ENCODE measurements at regions not wholly inside any gene's neighbourhood (a gene's known extent, or its start where the extent isn't known, plus 50 kb on each side); places are given as distances from the start of the nearest gene placed in this dataset.

DNA sequence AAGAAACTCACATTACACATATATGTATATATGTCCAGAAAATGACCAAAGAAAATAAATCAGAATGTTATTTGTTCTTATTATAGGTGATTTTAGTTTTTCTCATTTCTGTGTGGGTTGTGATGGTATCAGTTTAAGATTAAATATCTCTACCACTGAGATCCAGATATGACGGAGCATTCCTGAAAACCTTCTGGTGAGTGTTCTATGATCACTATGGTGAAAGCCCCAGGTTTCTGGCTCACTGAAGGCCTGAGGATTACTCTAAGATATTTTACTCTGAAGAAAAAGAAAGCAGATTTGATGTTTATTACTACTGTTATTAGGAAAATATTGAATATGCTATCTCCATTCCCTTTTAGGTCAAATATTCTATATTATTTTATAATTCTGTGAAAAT is 62.8 kb upstream of the L3MBTL3 start:
- TF ChIP-seq MYC (IDR thresholded peaks at IDR 0.05; ENCODE audit: low read depth, low read length) (no peak), POLR2A (IDR thresholded peaks at IDR 0.05; ENCODE audit: extremely low read depth, insufficient read length) (no peak)
- TF ChIP-seq, protein P1, sequence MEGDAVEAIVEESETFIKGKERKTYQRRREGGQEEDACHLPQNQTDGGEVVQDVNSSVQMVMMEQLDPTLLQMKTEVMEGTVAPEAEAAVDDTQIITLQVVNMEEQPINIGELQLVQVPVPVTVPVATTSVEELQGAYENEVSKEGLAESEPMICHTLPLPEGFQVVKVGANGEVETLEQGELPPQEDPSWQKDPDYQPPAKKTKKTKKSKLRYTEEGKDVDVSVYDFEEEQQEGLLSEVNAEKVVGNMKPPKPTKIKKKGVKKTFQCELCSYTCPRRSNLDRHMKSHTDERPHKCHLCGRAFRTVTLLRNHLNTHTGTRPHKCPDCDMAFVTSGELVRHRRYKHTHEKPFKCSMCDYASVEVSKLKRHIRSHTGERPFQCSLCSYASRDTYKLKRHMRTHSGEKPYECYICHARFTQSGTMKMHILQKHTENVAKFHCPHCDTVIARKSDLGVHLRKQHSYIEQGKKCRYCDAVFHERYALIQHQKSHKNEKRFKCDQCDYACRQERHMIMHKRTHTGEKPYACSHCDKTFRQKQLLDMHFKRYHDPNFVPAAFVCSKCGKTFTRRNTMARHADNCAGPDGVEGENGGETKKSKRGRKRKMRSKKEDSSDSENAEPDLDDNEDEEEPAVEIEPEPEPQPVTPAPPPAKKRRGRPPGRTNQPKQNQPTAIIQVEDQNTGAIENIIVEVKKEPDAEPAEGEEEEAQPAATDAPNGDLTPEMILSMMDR (IDR thresholded peaks at IDR 0.05; ENCODE audit: low read depth, low read length), result no peak
- TF ChIP-seq, protein P2, sequence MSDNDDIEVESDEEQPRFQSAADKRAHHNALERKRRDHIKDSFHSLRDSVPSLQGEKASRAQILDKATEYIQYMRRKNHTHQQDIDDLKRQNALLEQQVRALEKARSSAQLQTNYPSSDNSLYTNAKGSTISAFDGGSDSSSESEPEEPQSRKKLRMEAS (IDR thresholded peaks at IDR 0.05; ENCODE audit: low read depth, low read length), result no peak
- DNase-seq (ENCODE audit: low read depth), result no peak
- no peak overlapping the region for H3K4me3 ChIP-seq (ENCODE audit: low read depth, low read length)

DNA sequence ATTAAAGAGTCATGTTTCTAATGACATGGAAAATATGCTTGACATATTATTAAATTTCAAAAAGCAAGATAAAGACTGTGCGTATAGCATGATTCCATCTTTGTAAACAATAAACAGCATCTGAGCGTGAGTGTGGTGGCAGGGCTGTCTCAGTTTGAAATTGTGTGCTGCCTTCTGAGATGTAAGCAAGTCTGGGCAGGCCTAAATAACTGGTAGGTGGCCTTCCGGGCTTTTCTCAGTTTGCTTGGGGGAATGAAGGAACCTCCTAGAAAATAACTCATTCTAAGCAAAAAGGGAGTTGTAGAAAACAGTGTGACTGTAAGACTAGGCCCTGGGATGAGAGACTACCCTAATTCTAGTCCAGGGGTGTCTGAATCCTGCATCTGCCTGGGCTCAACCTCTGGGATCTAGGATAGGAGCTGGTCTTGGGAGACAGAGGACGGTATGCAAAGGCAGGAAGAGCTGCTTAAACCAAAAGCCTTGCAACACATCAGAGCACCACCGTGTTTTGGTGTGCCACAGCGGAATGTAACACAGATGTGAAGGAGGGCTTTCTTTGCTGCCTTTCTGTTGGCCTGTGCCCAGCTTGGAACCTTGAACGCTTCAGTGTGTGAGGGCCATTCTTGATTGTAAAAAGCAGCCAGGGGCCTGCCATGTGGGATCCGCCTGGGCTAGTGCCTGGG is 63.5 kb upstream of the L3MBTL3 start:
- H3K4me3 ChIP-seq (ENCODE audit: low read depth, low read length), result no peak overlapping the region
- TF ChIP-seq MYC (IDR thresholded peaks at IDR 0.05; ENCODE audit: low read depth, low read length), result no peak
- TF ChIP-seq POLR2A (IDR thresholded peaks at IDR 0.05; ENCODE audit: extremely low read depth, insufficient read length), result no peak
- TF ChIP-seq, protein P1 (IDR thresholded peaks at IDR 0.05; ENCODE audit: low read depth, low read length), result no peak
- TF ChIP-seq, protein P2 (IDR thresholded peaks at IDR 0.05; ENCODE audit: low read depth, low read length), result no peak
- DNase-seq (ENCODE audit: low read depth), result no peak

DNA sequence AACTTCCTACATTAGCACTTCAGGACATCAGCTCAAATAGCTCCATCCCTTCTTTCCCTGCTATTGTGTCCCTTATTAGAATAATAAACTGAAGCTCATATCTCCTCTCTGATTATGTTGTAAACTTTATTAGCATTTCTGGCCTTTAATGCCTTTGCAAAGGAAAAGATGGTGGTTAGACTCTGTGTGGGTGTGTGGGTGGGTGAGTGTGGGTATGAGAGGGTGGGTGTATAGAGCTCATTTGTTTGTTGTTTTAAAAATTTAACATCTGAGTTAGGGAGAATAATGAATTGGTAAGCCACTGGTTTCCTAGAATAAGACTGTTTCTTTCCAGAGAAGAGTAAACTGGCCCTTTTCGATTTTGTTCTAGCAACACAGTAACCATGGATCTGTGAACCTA is 70.6 kb upstream of the L3MBTL3 start:
- H3K4me3 ChIP-seq (ENCODE audit: low read depth, low read length), result no peak overlapping the region
- no peak for DNase-seq (ENCODE audit: low read depth)
- TF ChIP-seq MYC (IDR thresholded peaks at IDR 0.05; ENCODE audit: low read depth, low read length), result no peak
- no peak for TF ChIP-seq POLR2A (IDR thresholded peaks at IDR 0.05; ENCODE audit: extremely low read depth, insufficient read length)
- TF ChIP-seq, protein P2 (IDR thresholded peaks at IDR 0.05; ENCODE audit: low read depth, low read length), result no peak
- TF ChIP-seq, protein P1 (IDR thresholded peaks at IDR 0.05; ENCODE audit: low read depth, low read length), result no peak

DNA sequence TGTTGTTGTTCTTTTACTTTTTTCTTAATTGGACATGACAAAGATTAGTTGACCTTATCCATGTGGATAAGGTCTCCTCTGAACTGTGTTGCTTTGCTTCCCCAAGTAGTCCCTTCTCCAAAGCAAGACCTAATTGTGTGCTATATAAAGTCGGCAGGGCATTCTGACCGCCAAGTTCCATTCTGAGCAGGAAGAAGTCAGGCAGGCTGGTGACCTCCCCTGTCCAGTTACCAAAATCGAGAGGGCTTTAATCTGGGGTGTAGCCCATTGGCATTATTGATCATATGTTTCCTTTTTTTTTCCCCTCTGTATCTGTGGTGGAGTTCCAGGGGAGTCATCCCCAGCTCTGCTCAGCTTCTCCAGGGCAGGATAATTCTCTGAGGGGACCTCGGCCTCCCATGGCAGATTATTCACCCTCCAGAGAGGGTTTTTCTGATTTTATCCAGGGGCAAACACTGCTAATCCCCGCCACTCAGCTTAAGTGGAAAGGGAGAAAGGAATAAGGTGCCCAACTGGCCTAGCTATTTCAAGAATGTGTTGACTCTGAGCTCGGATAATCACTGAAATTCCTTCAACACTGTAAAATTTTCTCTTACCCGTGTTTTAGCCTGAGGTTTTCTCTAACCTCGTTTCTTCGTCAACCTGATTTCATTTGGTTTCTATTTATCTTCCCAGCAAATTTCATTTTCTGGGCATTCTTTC is 71.8 kb upstream of the L3MBTL3 start:
- H3K4me3 ChIP-seq (ENCODE audit: low read depth, low read length), result no peak overlapping the region
- no peak for TF ChIP-seq MYC (IDR thresholded peaks at IDR 0.05; ENCODE audit: low read depth, low read length)
- TF ChIP-seq, protein P2 (IDR thresholded peaks at IDR 0.05; ENCODE audit: low read depth, low read length), result no peak
- no peak for TF ChIP-seq POLR2A (IDR thresholded peaks at IDR 0.05; ENCODE audit: extremely low read depth, insufficient read length)
- TF ChIP-seq, protein P1 (IDR thresholded peaks at IDR 0.05; ENCODE audit: low read depth, low read length), result no peak
- DNase-seq (ENCODE audit: low read depth), result no peak

DNA sequence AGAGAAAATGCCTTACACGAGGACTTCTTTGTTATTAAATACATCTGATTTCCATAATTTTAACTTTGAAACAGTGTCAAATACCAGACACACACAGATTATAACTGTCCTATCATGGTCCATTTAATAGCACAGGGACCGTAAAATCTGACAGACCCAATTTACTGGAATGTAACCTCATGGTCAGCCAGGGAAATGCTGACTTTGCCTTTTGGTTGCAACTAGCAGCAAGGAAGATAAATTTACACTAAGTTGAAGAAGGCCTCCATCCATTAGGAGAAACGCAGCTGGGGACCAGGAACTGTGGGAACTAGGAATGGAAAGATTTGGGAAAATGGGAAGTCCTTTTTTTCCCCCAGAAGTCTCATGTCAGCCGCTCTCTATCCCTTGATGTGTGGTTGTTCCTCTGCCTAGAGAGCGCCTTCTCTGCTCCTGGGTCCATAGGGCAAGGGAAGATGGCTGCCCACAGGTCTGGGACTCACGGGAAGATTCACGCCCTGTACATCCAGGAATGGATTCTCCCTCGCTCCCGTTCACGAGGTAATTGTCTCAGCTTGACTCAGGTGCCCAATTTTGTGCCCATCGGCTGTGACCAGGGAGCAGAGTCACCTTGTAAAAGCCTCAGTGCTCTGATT is 74.6 kb upstream of the L3MBTL3 start:
- TF ChIP-seq, protein P2 (IDR thresholded peaks at IDR 0.05; ENCODE audit: low read depth, low read length), result no peak
- TF ChIP-seq POLR2A (IDR thresholded peaks at IDR 0.05; ENCODE audit: extremely low read depth, insufficient read length), result no peak
- H3K4me3 ChIP-seq (ENCODE audit: low read depth, low read length), result no peak overlapping the region
- no peak for DNase-seq (ENCODE audit: low read depth)
